Activated CD4-positive, alpha-beta T cell treated with anti-CD3 and anti-CD28 coated beads, Interleukin-2, Interleukin-4, amounts not matched to agents 100 ng/mL and 50 ng/mL, durations not matched to agents 16 hours and 8 hours (primary cell): ENCODE measurements at regions not wholly inside any gene's neighbourhood (a gene's known extent, or its start where the extent isn't known, plus 50 kb on each side); places are given as distances from the start of the nearest gene placed in this dataset.

Experiments
- DNase-seq: peaks from one replicate; pipeline ENCODE4 v3.0.0-alpha.2; 2020; ENCODE audit warnings: low spot score

DNA sequence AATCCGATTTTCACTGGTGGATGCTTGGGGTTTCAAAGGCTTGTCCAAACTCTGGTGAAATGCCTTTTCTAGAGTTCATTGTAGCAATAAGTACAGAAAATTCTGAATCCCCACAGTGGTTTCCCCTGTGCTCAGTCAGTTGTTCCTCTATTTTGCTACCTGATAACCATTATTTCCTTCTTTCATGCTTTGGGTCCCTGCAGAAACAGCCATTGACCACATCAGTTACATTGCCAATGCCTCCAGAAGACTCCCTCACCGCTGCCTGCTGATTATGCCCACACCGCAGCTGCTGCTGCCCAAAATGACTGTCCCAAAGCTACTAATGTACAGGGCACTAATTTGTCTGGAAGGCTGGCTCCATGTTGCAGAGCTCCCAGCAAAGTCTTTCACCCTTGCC, 517.3 kb downstream of the KLF12 start:
- DNase-seq: no peak

DNA sequence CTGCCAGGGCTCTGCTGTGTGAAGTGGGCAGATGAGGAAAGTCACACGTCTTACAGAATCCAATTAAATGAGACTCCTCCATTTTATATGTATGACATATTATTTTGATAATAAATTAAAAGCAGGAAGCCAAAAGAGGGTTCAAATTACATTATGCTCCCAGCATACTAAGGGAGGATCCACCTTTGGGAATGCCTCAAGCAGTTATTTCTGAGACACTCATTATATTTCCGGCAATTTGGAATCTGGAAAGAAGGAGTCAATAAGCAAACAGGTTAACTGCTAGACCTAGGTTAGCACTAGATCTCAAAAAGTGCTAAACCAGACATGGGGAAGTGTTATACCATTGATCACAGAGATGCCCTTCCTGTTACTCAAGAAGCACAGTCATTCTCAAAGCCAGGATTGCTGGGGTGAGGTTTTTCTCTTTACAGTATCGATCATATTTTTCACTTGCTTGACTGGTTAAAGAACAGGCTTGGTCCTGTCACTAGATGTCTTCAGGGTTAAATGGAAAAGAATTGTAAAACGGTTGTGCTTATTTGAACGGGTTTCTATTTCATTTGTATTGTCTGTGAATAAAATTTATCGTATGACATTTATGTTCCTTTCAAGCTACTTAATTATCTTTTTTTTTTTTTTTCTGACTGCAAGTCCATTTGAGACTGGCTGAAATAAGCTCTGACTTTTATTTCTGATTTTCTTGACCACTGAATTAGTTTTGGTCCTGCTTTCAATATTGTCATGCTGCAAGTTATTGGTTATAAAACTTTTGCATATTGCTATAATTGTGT, 523.2 kb downstream of the KLF12 start:
- DNase-seq: peak; percentile 29

DNA sequence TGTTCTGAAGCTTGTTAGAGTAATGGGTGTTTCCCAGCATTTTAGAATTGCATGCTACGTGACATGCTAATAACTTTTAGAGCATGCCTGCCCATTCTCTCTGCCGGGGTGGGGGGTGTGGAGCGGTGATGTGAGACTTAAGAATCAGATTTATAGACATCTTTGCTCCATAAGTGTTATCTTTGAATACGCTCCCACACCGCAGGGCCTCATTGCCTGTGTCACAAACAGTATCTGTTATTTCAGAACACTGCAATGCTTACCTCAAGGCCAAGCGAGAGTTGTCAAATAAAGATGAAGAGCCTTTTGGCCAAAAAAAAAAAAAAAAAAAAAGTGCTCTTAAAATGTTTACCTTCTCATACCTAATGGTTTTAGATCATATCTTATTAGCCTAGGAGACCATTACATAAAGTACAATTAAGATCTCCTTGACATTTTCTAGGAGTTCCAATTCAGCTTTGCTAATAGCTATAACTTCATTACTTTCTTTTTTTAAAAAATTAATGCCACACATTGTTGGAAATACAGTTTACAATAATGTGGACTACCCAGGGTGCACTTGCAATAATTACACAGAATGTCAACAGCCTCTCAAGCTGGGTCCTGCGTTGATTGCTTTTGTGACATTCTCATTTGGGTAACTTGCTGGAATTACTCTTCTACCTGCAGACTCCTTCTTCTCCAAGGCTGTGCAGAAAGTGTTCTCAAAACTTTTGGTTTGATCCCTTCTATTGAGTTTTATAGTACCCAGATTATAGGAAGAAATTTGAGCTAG, 525.3 kb downstream of the KLF12 start:
- DNase-seq: no peak

DNA sequence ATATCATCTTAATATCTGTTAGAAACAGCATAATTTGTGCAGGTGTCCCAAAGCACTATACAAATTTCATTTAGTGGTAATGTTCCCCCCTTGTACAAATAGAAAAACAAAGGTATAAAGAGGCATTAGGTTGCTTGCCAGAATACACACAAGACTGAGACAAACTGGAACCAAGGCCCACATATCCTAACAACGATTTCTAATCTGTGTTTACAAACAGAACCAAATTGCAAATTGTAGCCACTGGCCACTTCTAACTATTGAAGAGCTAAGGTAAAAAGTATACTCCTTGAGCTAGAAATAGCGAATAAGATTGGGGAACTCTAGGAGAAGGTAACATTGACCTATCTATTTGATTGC, 526.1 kb downstream of the KLF12 start:
- DNase-seq: no peak

DNA sequence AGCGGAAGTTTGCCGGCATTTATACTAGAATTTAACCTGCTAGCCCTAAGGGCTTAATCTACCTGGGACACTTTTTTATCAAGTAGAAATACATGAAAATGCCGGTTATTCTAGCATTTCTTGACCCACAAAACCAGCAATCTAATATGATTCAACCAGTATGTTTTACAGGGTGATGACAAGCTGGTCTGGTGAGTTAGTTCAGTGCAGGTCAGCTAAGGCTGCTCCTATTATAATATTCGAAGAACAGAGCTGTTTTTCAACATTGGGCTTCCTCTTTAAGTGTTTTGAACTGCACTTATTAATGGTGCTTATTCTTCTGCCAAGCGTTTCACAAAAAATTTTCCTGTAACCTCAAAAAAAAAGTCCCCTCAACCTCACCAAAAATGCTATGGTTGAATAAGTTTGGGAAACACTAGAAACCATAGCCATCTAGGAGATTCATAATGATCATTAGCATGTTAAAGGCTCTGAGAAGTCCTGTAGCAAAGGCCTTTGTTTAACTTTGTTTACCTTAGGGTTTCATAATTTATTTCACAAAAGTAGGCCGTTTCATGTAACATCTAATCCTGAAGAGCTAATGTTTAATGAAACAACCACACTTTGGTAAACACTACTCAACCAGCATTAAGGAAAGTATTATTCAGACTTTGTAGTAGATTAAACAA, 526.6 kb downstream of the KLF12 start:
- no peak for DNase-seq

DNA sequence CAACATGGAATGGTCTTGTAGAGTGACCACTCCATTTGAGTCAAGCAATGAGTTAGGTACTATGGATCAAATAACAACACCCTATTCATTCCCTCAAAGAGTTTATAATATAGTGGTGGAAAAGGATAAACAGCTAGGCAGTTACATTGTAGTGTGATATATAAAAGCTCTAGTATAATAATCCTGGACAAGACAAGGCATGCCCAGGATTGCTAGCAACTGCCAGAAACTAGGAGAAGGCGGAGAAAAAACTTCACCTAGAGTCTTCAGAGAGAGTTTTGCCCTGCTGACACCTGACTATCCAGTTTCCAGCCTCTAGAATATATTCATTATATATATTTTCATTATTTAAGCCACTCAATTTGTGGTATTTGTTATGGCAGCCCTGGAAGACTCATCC, 530.6 kb downstream of the KLF12 start:
- no peak for DNase-seq

DNA sequence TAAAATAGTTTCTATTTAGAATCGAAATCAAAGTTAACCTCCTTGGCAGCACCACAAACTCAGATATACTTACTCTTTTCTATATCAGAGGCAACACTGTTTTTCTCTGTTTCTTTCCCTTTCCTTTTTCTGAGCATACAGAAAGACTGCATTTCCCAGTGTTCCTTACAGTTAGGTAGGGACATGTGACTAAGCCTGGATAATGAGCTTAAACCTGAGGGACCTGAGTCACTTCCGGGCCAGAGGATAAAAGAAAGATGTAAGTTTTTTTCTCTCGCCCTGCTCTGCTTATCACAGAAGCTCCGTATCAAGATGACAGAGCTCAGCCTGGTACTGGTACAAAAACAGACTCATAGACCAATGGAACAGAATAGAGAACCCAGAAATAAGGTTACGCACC, 531.9 kb downstream of the KLF12 start:
- no peak for DNase-seq

DNA sequence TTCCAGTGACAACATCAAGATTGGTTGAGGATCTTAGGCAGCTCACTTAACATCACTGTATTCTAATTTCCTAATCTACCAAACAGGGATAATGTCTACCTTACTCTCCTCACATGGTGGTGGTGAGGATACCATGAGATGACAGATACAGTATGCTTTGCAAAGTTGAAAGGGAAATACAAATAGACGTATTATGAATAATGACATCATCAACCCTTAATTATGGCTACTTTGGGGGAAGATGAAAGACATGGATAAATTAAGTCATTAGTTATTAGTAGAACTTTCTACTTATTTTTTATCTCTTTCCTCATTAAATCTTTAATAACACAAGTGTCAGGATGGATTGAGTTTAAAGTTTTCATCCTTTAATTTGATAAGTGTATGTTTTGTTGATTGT, 532.5 kb downstream of the KLF12 start:
- no peak for DNase-seq

DNA sequence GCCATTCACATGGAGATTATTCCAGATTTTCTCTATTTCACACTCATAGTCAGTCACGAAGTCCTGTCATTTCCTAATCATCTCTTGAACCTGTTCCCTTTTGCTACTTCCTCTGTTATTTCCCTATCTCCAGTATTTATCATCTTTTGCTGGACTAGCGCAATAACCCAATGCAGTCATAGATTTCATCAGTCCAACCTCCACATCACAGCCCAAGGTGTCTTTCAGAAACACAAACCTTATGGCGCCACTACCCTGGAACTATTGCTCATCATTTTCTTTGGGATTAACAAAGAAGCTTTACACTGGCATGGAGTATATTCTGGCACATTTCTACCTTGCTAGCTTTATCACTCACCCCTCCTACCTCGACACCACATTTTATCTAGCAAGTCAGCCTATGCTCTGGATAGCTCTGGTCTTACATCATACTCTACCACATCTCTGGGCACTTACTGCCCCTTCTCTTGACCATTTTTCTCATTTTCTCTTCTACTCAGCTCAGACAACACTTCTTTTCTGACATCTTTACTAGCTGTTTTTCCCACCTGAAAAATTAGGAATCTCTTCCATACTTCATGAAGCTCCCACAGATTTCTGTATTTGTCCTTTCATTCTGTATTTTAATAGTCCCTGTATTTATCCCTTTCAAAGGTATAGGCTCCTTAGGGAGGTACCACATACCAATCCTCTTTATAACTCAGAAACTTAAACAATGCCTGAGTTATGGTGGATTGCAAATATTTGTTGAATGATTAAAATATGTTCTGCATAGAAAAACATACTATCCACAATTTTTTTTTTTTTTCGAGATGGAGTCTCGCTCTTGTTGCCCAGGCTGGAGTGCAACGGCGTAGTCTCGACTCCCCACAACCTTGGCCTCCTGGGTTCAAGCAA, 534.7 kb downstream of the KLF12 start:
- DNase-seq: no peak

DNA sequence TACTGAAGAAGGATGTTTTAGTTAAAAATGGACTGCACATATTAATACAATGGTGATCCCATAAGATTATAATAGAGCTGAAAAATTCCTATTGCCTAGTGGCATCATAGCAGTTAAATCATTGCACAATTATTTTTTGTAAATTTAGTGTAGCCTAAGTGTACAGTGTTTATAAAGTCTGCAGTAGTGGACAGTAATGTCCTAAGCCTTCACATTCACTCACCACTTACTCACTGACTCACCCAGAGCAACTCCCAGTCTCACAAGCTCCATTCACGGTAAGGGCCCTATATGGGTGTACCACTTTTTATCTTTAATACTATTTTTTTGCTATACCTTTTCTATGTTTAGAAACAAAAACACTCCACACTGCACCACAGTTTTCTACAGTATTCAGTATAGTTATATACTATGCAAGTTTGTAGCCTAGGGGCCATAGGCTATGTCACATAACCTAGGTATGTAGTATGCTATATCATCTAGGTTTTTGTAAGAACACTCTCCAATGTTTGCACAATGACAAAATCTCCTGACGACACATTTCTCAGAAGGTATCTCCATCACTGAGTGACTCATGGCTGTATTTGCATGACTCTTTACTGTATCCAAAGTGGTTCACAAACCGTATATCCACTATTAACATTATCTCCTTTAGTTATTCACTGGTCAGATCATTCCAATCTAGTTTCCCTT, 536.0 kb downstream of the KLF12 start:
- DNase-seq: no peak

DNA sequence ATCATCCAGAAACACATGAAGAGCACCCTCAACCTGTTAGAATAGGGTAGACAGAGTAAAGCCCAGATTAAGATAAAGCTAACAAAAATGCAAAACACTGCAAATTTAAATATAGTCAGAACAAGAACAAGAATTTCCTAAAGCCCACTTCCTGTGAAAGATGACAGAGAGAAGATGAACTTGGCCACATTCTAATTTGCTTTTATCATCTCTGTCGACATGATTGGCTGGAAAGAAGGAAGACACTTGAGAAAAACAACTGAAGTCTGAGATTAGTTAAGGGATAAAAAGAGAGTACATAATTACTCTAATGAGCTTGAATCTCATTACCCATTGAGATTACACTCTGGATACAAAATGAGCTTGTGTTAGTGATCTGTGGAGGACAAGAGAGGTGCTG, 537.6 kb downstream of the KLF5 start:
- no peak for DNase-seq

DNA sequence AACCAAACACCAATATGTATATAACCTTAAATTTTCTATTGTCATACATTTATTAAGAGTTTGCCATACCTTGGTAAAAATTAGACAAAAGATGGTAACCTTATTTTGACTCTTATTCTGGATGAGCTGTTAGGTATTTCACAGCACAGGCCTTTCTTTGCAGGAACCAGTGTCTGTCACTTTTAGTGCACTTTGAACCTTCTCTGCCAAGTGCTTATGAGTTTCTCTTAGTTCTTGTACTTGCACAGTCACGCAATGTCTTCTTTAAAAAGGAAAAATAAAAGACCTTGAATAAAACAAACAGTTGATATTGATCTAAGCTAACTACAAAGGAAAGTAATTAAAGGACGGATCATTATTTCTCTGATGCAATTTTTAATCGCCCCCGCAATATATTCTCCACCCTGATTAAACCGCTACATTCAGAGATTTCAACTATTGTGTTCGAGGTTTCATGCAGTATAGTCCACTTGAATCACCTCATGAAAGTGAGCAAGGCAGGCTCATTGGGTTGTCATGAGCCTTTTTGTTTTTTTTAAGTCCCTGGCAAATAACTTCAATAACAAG, 534.5 kb downstream of the KLF5 start:
- DNase-seq: no peak

DNA sequence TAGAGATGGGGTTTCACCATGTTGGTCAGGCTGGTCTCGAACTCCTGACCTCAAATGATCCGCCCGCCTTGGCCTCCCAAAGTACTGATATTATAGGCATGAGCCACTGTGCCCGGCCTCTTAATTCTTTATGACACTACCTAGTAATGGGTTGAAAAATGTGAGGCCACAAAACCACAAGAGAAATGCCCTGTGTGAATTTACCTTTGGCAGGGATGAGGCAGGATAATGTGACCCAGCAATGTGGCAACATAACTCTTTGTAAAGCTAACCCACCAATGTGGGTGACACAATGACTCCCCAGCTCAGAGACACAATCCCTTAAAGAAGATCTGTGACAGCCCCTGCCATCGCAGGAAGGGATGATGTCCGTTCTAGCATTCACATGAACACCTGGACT, 533.1 kb downstream of the KLF5 start:
- no peak for DNase-seq

DNA sequence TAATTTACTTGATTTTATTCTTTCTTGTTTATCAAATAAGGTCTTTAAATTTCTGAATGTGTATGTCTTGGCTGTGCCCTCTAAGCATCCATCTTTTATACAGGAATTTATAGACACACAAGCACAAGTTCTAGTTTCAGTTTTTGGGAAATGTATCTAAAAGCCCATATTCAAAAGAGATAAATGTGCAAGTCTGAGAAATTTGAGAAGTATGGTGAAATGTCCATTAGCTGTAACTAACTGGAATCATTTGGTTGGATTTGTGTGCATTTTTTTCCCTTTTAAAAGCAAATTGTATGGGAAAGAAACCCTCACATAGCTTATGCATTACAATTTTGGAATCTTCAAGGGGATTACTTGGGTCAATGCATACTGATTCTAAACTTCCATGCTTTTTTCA, 532.0 kb downstream of the KLF5 start:
- DNase-seq: no peak

DNA sequence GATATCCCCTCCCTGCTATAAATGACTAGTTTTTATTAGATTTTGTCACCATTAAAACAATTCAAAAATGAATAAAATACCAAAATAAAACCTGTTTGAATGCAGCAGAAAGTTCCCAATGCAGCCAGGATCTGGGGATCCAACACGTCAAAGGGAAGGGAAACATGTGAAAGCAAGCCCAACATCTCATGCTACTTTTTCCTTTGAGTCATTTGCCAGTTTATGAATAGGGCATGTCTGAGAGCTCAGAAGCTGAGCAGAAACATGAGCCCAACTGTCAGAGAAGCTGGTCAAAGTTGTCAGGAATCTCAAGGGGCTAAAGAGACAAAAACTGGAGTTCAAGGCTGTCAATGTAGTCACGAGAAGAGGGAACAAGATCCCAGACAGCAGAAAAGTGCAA, 526.4 kb downstream of the KLF5 start:
- no peak for DNase-seq

DNA sequence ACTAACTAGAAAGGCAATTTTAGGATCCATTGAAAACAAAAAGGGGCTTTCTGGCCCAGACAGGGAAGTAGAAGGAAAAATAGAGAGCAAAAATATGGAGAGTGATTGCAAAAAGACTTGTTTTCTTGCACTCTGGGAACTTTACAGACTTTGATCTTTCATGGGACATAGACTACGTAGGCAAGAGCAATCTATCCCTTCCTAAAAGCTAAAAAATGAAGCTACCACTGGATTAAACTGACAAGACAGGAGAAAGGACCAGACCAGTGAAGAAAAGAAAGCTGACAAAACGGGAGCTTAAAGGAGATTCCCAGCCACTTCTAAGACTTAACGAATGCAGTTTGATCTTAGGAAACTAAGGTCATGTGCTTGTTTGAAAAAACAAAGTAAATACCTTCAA, 524.5 kb downstream of the KLF5 start:
- DNase-seq: no peak

DNA sequence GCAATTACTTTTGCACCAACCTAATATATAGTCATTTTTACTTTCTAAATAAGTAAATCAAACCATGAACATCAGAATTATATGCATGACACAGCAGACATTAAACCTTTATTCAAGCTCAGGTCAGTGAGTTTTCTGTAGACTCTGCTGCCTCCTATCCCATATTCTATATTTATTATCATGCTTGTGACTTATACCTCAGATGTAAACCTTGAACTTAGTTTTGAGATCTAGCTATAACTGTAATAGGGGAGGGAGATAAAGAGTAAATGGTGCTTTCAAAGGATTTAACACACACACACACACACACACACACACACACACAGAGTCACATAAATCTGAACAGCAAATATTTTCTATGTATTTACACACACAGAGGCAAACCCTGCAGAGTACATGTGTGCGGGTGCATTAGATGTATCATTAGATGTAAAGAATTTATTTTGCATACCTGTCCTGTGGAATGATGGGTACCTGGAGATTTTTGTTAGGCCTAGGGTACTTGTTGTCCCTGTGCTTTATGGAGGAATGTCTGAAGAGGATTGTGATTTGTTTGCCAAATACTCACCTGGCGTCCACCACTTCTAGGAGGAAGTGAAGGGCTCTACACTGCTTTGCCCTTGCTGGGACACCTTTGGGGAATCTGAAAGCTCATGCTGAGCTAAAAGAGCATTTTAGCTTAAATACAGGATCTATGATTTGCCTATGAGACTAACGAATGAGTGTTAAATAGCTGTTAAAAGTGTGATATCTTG, 521.9 kb downstream of the KLF5 start:
- no peak for DNase-seq

DNA sequence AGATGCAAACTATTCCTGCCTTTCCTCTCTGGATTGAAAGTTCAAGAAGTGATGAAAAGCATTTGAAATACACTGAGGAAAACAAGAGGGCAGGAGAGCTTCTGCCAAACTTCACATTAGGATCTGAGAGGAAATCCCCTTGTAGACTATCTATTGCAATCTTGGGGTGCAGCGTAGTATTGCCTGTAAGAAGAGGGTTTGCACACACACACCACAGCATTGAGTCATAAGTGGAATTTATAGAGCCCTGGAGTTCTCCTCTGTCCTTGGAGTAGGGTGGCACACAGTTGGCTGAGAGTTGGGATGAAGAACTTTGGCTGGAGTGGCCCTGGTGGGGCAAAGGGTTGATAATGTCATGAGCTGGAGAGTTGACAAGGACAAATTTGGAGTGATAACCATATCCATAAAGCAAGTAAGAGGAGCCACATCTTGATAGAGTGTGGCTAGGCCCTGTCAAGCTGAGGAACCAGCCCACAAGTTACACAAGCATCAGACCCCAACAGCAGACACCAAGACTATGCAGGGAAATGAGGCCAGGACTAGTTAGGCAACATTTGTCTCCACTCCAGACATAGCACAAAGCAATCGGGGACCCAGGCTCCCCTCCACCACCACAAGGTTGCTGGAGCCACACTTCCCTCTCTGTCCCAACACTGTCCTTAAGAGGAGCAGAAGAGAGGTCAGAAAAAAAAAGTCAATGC, 520.9 kb downstream of the KLF5 start:
- no peak for DNase-seq

DNA sequence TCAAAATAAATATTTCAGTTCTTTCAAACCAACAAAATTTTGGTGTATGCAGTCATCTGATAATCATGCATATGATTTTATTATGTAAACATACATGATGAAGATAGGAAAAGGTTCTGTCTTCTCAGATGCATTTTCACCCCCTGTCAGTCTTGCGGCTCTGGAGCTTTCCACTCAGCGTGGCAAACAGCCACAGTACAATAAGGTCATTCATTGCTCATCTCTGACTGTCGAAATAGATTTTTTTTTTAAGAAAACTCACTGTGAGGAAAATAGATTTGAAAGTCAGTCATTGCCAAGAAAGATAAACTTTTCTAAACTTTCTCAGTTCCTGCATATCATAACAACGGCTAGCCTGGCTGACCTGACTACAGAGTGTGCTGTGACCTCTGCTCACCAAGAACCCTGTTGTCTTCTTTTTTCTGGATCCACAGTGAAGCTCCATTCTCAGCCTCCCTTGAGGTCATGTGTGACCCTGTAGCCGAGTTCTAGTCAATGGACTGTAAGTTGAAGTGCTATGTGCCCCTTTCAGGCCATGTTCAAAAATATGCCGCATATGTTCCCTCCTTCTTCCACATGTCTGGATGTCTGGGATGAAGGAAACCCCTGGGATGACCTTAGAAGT, 519.6 kb downstream of the KLF5 start:
- no peak for DNase-seq
